GM23338 (cell line): ENCODE measurements at regions not wholly inside any gene's neighbourhood (a gene's known extent, or its start where the extent isn't known, plus 50 kb on each side); places are given as distances from the start of the nearest gene placed in this dataset.

Experiments used
- ZNF462 ChIP-seq: fragments of 250-450 bp; sonication (Bioruptor Pico); IDR thresholded peaks from 2 replicates; pipeline ENCODE4 v1.5.0; 2020; ENCODE audit warnings: mild to moderate bottlenecking, moderate library complexity

- no peak for TF ChIP-seq ZNF462 (CRISPR knock-in tag)
Measured at GRCh38 chr9:110148891-110149290, 59.1 kb downstream of the C9orf152 start (continued).
